ENCODE measurements at regions not wholly inside any gene's neighbourhood (a gene's known extent, or its start where the extent isn't known, plus 50 kb on each side); places are given as distances from the start of the nearest gene placed in this dataset.

GRCh38 chr5:39757131-39757530 is 332.4 kb upstream of the DAB2 start:
- no peak for TF ChIP-seq CTCF (IDR thresholded peaks at IDR 0.05)
- TF ChIP-seq POLR2A (IDR thresholded peaks at IDR 0.05) = no peak

Data from uterus (tissue), 2 donors.